ENCODE measurements at regions not wholly inside any gene's neighbourhood (a gene's known extent, or its start where the extent isn't known, plus 50 kb on each side); places are given as distances from the start of the nearest gene placed in this dataset.

DNA sequence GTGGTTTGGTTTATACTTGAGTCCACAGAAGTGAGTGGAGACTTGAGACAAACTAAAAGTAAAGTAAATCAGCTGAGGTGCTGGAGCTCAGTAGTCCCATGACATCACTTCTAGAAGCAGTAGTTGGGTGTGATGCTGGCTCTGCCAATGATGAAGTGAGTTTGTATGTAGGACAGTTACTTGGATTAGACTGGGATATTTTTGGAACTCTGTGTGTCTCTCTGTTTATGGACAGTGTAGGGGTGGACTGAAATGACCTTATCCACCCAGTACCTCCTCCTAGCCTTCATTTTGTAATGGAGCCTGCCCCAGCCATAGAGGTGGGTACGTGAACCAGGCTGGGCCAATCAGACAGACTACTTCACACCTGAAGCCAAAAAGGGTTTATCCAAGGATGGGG, 52.2 kb downstream of the POLR1D start:
- POLR2A ChIA-PET, result no interaction called here
- CTCF ChIA-PET, result interaction anchor here (1.0 kb wide), 1 partner anchor 12 kb away, joined by 3 read pairs; no protein-coding TSS in a partner anchor

GRCh38 chr13:27678306-27679040, 56.8 kb downstream of the POLR1D start:
- intact Hi-C loops (cut with micrococcal nuclease), result no loop called here
- ChIA-PET POLR2A (no interaction called here), CTCF (no interaction called here)
- no peaks in the 10 kb centered on the region for H3K4me1 Mint-ChIP-seq (ENCODE audit: low read depth)
- no peaks in the 10 kb centered on the region for H3K9me3 Mint-ChIP-seq
- no peak overlapping the region for H3K27ac Mint-ChIP-seq
- no peaks in the 10 kb centered on the region for H3K36me3 Mint-ChIP-seq
- peaks cover 16% of the 10 kb centered on the region for H3K27me3 Mint-ChIP-seq
- no peak for DNase-seq
- no peak overlapping the region for H3K4me3 Mint-ChIP-seq

More for the DNA sequence above, 52.2 kb downstream of the POLR1D start:
- intact Hi-C loops (cut with micrococcal nuclease), result no loop called here
- Mint-ChIP-seq H3K27ac (no peak overlapping the region), H3K4me3 (no peak overlapping the region), H3K36me3 (peaks cover 2% of the 10 kb centered on the region), H3K27me3 (no peaks in the 10 kb centered on the region), H3K9me3 (no peaks in the 10 kb centered on the region), H3K4me1 (ENCODE audit: low read depth) (no peaks in the 10 kb centered on the region)
- no peak for DNase-seq

DNA sequence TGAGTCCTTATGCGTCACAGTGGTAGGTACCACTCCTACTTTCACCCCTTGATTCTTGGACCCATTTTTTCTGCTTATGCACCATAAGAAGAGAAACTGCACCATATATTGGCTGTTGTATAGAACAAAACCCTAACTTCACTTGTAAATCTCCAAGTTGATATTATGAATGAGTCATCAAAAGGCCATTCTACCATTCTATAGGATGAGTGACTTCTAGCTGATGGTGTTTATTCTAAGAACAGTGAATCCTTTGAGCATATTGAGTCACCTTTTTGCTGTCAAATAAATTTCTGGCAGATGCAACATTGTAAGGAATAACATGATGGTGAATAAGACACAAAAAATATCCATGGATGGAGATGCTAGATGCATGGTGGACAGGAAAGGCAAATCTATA, 57.7 kb downstream of the POLR1D start:
- Mint-ChIP-seq H3K9me3 (no peaks in the 10 kb centered on the region), H3K4me3 (no peak overlapping the region), H3K27ac (no peak overlapping the region), H3K27me3 (peaks cover 18% of the 10 kb centered on the region), H3K36me3 (no peaks in the 10 kb centered on the region), H3K4me1 (ENCODE audit: low read depth) (no peaks in the 10 kb centered on the region)
- intact Hi-C loops (cut with micrococcal nuclease), result no loop called here
- POLR2A ChIA-PET, result no interaction called here
- no peak for DNase-seq
- CTCF ChIA-PET, result no interaction called here

- Mint-ChIP-seq H3K27ac (no peak overlapping the region), H3K36me3 (no peaks in the 10 kb centered on the region), H3K9me3 (no peaks in the 10 kb centered on the region), H3K4me3 (no peak overlapping the region), H3K4me1 (ENCODE audit: low read depth) (no peaks in the 10 kb centered on the region), H3K27me3 (peaks cover 18% of the 10 kb centered on the region)
- ChIA-PET CTCF (interaction anchor here (1.1 to 1.2 kb wide), 2 partner anchors 147 to 305 kb away, joined by 3 read pairs; no protein-coding TSS in a partner anchor), POLR2A (no interaction called here)
- intact Hi-C loops (cut with micrococcal nuclease), result no loop called here
- no peak for DNase-seq
Measured at GRCh38 chr13:27679896-27680295, 58.2 kb downstream of the POLR1D start.

DNA sequence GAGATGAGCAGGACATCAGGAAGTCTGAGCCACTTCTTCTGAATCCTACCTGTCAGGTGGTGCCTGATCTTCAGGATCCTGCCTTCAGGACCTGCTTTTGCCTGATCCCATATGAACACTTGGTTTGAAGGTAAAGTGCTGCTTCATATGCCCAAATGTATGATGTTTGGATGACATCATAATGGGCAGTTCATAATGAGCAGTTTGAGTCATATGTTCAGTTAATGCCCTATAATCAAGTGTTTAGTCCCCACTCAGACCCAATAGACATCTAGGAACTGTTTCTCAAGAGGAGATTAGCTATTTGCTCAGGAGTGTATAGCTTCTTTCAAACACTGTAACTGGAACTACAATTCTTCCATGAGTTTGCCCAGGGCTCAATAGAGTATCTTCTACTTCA, 58.8 kb downstream of the POLR1D start:
- H3K27me3 Mint-ChIP-seq, result peaks cover 18% of the 10 kb centered on the region
- ChIA-PET POLR2A (no interaction called here), CTCF (interaction anchor here (1.1 to 1.2 kb wide), 2 partner anchors 146 to 305 kb away, joined by 3 read pairs; no protein-coding TSS in a partner anchor)
- H3K36me3 Mint-ChIP-seq, result no peaks in the 10 kb centered on the region
- no peaks in the 10 kb centered on the region for H3K4me1 Mint-ChIP-seq (ENCODE audit: low read depth)
- no peaks in the 10 kb centered on the region for H3K9me3 Mint-ChIP-seq
- H3K27ac Mint-ChIP-seq, result no peak overlapping the region
- intact Hi-C loops (cut with micrococcal nuclease), result no loop called here
- H3K4me3 Mint-ChIP-seq, result no peak overlapping the region
- no peak for DNase-seq

DNA sequence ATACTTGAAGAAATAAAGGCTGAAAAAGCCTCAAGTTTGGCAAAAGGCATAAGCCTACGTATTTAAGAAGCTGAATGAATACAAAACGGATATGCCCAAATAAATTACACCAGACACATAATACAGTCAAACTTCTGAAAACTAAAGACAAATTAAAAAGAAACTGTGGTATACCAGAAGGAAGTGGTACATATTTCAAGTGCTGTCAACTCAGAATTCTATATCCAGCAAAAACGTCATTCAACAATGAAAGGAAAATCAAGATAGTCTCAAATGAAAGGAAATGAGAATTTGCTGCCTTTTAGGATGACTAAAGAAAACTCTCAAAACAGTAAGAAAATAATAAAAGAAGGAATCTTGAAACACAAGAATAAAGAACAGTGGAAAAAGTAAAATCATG, 69.5 kb downstream of the POLR1D start:
- CTCF ChIA-PET, result no interaction called here
- Mint-ChIP-seq H3K4me1 (ENCODE audit: low read depth) (no peaks in the 10 kb centered on the region), H3K27me3 (peaks cover 5% of the 10 kb centered on the region), H3K36me3 (peaks cover 1% of the 10 kb centered on the region), H3K9me3 (peaks cover 32% of the 10 kb centered on the region), H3K27ac (no peak overlapping the region), H3K4me3 (no peak overlapping the region)
- no peak for DNase-seq
- POLR2A ChIA-PET, result no interaction called here
- intact Hi-C loops (cut with micrococcal nuclease), result no loop called here

DNA sequence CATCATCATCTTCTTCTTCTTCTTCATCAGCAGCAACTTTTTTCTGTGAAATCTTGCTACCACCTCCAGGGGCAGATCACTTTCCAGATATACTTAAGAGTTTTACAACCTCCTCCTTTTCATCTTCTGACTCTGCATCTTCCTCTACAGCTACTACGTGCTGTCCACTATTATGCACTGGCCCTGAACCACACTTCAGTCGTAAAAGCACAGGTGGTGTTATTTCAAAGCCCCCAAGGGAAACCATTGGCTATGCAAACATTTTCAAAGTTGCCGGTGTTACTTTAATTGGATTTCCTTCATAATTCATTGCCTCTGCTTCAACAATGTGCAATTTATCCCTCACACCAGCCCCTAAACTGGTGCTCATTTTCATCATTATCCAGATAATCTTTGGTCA, 75.0 kb downstream of the POLR1D start:
- ChIA-PET CTCF (no interaction called here), POLR2A (no interaction called here)
- no peak overlapping the region for H3K4me3 Mint-ChIP-seq
- no peaks in the 10 kb centered on the region for H3K36me3 Mint-ChIP-seq
- intact Hi-C loops (cut with micrococcal nuclease), result no loop called here
- H3K9me3 Mint-ChIP-seq, result peaks cover 8% of the 10 kb centered on the region
- no peak overlapping the region for H3K27ac Mint-ChIP-seq
- H3K4me1 Mint-ChIP-seq (ENCODE audit: low read depth), result no peaks in the 10 kb centered on the region
- peaks cover 8% of the 10 kb centered on the region for H3K27me3 Mint-ChIP-seq
- no peak for DNase-seq

DNA sequence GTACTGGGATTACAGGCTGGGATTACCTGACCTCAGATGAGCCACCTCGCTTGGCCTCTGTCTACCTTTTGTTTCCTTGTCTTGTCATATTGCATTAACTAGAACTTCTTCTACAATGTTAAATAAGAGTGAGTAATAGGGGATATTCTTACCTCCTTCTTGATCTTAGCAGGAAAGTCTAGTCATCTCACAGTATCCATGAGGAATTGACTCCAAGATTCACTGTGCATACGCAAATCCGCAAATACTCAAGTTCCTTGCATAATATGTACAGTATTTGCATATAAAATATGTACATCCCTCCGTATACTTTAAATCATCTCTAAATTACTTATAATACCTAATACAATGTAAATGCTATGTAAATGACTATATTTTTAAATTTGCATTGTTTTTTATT, 78.3 kb downstream of the POLR1D start:
- no peak overlapping the region for H3K27ac Mint-ChIP-seq
- H3K4me3 Mint-ChIP-seq, result no peak overlapping the region
- intact Hi-C loops (cut with micrococcal nuclease), result no loop called here
- peaks cover 17% of the 10 kb centered on the region for H3K9me3 Mint-ChIP-seq
- no peak for DNase-seq
- H3K36me3 Mint-ChIP-seq, result peaks cover 5% of the 10 kb centered on the region
- H3K4me1 Mint-ChIP-seq (ENCODE audit: low read depth), result peaks cover 5% of the 10 kb centered on the region
- POLR2A ChIA-PET, result no interaction called here
- CTCF ChIA-PET, result no interaction called here
- peaks cover 14% of the 10 kb centered on the region for H3K27me3 Mint-ChIP-seq

GRCh38 chr13:27704681-27705080, 83.0 kb downstream of the POLR1D start:
- Mint-ChIP-seq H3K9me3 (peaks cover 21% of the 10 kb centered on the region), H3K27me3 (peaks cover 16% of the 10 kb centered on the region), H3K4me3 (no peak overlapping the region), H3K4me1 (ENCODE audit: low read depth) (peaks cover 5% of the 10 kb centered on the region), H3K36me3 (peaks cover 10% of the 10 kb centered on the region), H3K27ac (no peak overlapping the region)
- POLR2A ChIA-PET, result no interaction called here
- intact Hi-C loops (cut with micrococcal nuclease), result no loop called here
- DNase-seq, result no peak
- CTCF ChIA-PET, result interaction anchor here (0.7 kb wide), 1 partner anchor 279 kb away, joined by 3 read pairs; no protein-coding TSS in a partner anchor

DNA sequence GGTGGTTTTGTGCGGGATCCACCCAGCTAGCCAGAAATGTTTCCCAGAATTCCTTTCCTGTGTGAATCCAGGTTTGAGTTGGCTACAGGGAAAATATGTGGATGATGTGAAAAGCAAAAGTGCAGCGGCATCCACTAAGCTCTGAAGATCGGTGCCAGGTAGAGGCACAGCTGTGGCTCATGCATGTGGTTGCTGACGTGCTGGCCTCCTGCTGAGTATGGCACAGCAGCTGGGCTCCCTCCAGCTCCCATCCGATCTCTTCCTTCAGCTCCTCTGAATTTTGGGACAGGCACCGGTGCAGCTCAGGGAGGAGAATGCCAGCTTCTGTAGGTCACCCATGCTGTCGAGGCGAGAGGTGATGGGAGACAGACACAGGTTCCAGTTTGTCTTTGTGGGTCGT, 84.0 kb upstream of the GSX1 start:
- Mint-ChIP-seq H3K4me3 (no peak overlapping the region), H3K36me3 (peaks cover 6% of the 10 kb centered on the region), H3K27me3 (peaks cover 15% of the 10 kb centered on the region), H3K9me3 (peaks cover 13% of the 10 kb centered on the region), H3K27ac (no peak overlapping the region), H3K4me1 (ENCODE audit: low read depth) (peaks cover 5% of the 10 kb centered on the region)
- intact Hi-C loops (cut with micrococcal nuclease), result no loop called here
- no peak for DNase-seq
- POLR2A ChIA-PET, result no interaction called here
- CTCF ChIA-PET, result interaction anchor here (0.6 kb wide), 1 partner anchor 192 kb away, joined by 3 read pairs; no protein-coding TSS in a partner anchor

DNA sequence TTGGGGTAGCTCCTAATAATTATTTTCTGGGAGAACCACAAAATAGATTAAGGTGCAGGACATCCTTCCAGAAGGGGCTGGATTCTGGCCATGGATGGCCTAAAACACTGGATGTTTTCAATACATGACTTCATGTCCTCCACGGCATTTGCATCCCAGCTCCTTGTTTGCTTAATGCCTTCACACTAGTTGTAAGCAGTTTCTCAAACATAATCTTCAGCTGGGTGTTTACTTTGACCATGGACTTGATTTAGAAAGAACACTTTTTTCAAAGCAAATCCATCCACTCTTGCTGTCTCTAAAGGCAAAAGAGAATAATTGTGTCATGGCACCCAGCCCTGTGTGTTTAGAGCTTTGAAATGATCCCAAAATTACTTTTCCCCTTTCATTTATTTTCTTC, 82.5 kb upstream of the GSX1 start:
- DNase-seq, result no peak
- Mint-ChIP-seq H3K36me3 (peaks cover 5% of the 10 kb centered on the region), H3K4me3 (no peak overlapping the region), H3K4me1 (ENCODE audit: low read depth) (peaks cover under 1% of the 10 kb centered on the region), H3K27me3 (peaks cover 13% of the 10 kb centered on the region), H3K9me3 (peaks cover 6% of the 10 kb centered on the region), H3K27ac (no peak overlapping the region)
- POLR2A ChIA-PET, result no interaction called here
- CTCF ChIA-PET, result interaction anchor here (1.0 kb wide), 1 partner anchor 117 kb away, joined by 3 read pairs; no protein-coding TSS in a partner anchor
- intact Hi-C loops (cut with micrococcal nuclease), result no loop called here

GRCh38 chr13:27712421-27712820, 79.9 kb upstream of the GSX1 start:
- no peaks in the 10 kb centered on the region for H3K36me3 Mint-ChIP-seq
- peaks cover 11% of the 10 kb centered on the region for H3K27me3 Mint-ChIP-seq
- no peak for DNase-seq
- intact Hi-C loops (cut with micrococcal nuclease), result no loop called here
- no peaks in the 10 kb centered on the region for H3K4me1 Mint-ChIP-seq (ENCODE audit: low read depth)
- no peaks in the 10 kb centered on the region for H3K9me3 Mint-ChIP-seq
- no peak overlapping the region for H3K27ac Mint-ChIP-seq
- no peak overlapping the region for H3K4me3 Mint-ChIP-seq
- POLR2A ChIA-PET, result no interaction called here
- CTCF ChIA-PET, result interaction anchor here (1.3 kb wide), 1 partner anchor 118 kb away, joined by 3 read pairs; no protein-coding TSS in a partner anchor

DNA sequence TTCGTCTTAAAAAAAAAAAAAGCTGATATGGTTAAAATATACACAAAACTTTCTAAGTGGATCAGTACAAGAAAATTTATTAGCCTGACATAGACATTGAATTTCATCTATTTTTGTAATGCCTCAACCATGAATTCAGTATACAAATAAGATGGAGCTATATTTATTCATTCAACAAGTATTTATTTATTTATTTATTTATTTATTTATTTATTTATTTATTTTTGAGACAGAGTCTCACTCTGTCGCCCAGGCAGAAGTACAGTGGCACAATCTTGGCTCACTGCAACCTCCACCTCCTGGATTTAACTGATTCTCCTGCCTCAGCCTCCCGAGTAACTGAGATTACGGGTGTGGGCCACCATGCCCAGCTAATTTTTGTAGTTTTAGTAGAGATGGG, 78.5 kb upstream of the GSX1 start:
- no peak for DNase-seq
- no peaks in the 10 kb centered on the region for H3K4me1 Mint-ChIP-seq (ENCODE audit: low read depth)
- H3K27me3 Mint-ChIP-seq, result peaks cover 3% of the 10 kb centered on the region
- H3K9me3 Mint-ChIP-seq, result no peaks in the 10 kb centered on the region
- no peaks in the 10 kb centered on the region for H3K36me3 Mint-ChIP-seq
- ChIA-PET POLR2A (no interaction called here), CTCF (interaction anchor here (0.7 to 2.2 kb wide), 3 partner anchors 113 to 238 kb away, joined by 3 to 5 read pairs (median 3); no protein-coding TSS in a partner anchor)
- H3K27ac Mint-ChIP-seq, result no peak overlapping the region
- no peak overlapping the region for H3K4me3 Mint-ChIP-seq
- intact Hi-C loops (cut with micrococcal nuclease), result no loop called here
